Skeletal muscle tissue (tissue), 3 donors: ENCODE measurements at regions not wholly inside any gene's neighbourhood (a gene's known extent, or its start where the extent isn't known, plus 50 kb on each side); places are given as distances from the start of the nearest gene placed in this dataset.

ENCODE experiments used
- H3K27ac ChIP-seq: one replicate; pipeline ENCODE4 v1.7.0; 2013; ENCODE audit warnings: mild to moderate bottlenecking, low read depth, low read length, inconsistent platforms
- H3K27me3 ChIP-seq, 3 donors: one replicate each; pipeline ENCODE4 v1.7.0; 2013; ENCODE audit warnings: low read length in 3 of 3; ENCODE audit not compliant: control insufficient read depth in 3 of 3, insufficient read depth in 3 of 3
- H3K36me3 ChIP-seq, 3 donors: one replicate each; pipeline ENCODE4 v1.7.0; 2013; ENCODE audit warnings: low read length in 3 of 3; ENCODE audit not compliant: control insufficient read depth in 3 of 3, insufficient read depth in 3 of 3
- H3K4me1 ChIP-seq, 3 donors: one replicate each; pipeline ENCODE4 v1.7.0; 2013; ENCODE audit warnings: low read length in 3 of 3, mild to moderate bottlenecking in 3 of 3; ENCODE audit not compliant: control insufficient read depth in 3 of 3, insufficient read depth in 3 of 3
- H3K4me3 ChIP-seq, 3 donors: one replicate each; pipeline ENCODE4 v1.7.0; 2013; ENCODE audit warnings: low read length in 3 of 3
- H3K9ac ChIP-seq, 3 donors: one replicate each; pipeline ENCODE4 v1.7.0; 2013; ENCODE audit warnings: low read length in 3 of 3, mild to moderate bottlenecking in 3 of 3, moderate library complexity in 2 of 3, low read depth in 1 of 3
- H3K9me3 ChIP-seq, 3 donors: one replicate each; pipeline ENCODE4 v1.7.0; 2013; ENCODE audit warnings: low read length in 3 of 3; ENCODE audit not compliant: control insufficient read depth in 3 of 3
- donor health status: Osteomylitis.

DNA sequence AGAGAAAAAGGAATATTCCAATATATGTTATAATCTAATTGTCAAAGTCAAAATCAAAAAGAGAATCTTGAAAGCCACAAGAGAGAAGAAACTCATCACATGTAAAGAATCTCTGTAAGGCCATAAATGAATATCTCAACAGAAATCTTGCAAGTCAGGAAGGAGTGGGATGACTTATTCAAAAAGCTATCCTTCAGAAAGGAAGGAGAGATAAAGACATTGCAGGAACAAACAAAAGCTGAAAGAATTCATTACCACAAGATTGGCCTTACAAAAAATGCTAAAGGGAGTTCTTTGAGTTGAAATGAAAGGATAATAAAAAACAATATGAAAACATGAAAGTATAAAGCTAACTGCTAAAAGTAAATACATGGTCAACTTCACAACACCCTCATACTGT is 286.8 kb downstream of the LRIG3 start:
- Histone ChIP-seq H3K27me3 (no peaks in the 10 kb centered on the region), H3K4me3 (no peak overlapping the region), H3K27ac (no peak overlapping the region), H3K4me1 (no peaks in the 10 kb centered on the region), H3K9me3 (peaks cover 0 to 5% (median 4%) of the 10 kb centered on the region in 3 donors), H3K36me3 (no peaks in the 10 kb centered on the region), H3K9ac (no peak overlapping the region)

DNA sequence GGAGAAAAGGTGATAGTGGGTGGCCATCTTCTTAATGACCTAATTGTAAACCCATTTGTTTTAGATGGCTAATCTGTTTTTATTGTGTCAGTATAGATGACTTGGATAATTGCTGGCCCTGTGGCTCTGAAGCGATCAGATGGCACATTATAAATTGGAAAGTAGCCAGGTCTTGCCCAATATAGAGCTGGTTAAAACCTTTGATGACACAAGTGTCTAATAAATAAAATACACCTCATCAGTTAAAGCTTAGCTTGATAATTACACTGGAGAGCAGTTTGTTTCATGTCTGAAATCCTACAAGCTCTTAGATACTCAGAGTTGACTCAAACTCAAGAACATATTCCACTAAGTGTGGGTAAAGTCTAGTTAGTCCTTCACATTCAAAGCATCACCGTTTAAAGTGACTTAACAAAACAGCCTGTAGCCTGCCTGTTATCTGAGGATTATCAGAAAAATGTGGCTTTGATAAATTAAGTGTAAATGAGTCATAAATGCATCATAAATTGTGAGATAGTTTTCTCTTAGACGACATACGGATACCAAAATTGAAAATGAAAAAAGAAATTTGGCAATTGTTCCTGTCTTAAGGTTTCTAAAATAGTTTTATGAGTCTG is 280.9 kb downstream of the LRIG3 start:
- Histone ChIP-seq H3K36me3 (no peaks in the 10 kb centered on the region), H3K9me3 (no peaks in the 10 kb centered on the region), H3K27ac (no peak overlapping the region), H3K4me1 (no peaks in the 10 kb centered on the region), H3K27me3 (no peaks in the 10 kb centered on the region), H3K4me3 (no peak overlapping the region), H3K9ac (no peak overlapping the region)

DNA sequence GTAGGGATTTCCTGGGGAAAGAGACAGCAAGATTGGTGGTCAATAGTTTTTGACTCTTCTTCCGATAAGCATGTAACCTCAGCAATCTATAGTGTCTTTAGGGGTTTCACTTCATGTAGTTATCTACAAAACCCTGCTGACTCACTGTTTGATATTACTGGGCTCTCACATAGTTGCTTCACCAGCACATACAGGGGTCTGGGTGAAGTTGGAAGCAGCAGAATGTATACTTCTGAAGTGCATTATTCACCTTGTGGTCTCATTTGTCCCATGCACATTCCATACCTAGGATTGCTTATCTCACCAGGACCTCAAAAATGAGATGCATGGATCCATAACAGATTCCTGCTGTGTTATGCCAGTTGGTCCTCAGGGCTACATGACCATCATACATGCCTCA is 280.0 kb downstream of the LRIG3 start:
- no peaks in the 10 kb centered on the region for H3K9me3 ChIP-seq
- no peak overlapping the region for H3K4me3 ChIP-seq
- no peaks in the 10 kb centered on the region for H3K27me3 ChIP-seq
- H3K9ac ChIP-seq = no peak overlapping the region
- no peak overlapping the region for H3K27ac ChIP-seq
- no peaks in the 10 kb centered on the region for H3K36me3 ChIP-seq
- no peaks in the 10 kb centered on the region for H3K4me1 ChIP-seq

DNA sequence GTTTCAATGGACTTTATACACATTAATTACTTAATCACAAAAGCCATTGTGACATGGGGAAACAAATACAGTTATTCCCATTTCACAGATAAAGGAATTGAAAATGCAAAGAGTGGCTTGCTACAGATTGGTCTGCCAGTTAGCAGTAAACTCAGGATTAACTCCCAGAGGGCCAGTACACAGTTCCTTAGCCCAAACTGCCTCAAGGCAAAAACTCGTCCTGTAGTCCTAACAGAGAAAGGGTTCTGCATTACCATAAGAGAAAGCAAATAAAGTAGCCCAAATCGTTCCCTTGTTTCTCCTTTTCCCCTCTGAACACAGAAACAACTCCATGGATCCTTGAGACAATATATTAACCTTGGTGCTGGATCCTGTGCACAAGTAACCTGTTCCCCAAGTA is 274.4 kb downstream of the LRIG3 start:
- Histone ChIP-seq H3K27me3 (no peaks in the 10 kb centered on the region), H3K36me3 (no peaks in the 10 kb centered on the region), H3K4me3 (no peak overlapping the region), H3K9ac (no peak overlapping the region), H3K27ac (no peak overlapping the region), H3K9me3 (no peaks in the 10 kb centered on the region), H3K4me1 (peaks cover 0 to 6% (median 2%) of the 10 kb centered on the region in 3 donors)

GRCh38 chr12:58647495-58647894 is 272.8 kb downstream of the LRIG3 start:
- Histone ChIP-seq H3K4me3 (peak overlapping the region in 1 of 3 donors; percentile 24), H3K27ac (no peak overlapping the region), H3K9me3 (no peaks in the 10 kb centered on the region)

DNA sequence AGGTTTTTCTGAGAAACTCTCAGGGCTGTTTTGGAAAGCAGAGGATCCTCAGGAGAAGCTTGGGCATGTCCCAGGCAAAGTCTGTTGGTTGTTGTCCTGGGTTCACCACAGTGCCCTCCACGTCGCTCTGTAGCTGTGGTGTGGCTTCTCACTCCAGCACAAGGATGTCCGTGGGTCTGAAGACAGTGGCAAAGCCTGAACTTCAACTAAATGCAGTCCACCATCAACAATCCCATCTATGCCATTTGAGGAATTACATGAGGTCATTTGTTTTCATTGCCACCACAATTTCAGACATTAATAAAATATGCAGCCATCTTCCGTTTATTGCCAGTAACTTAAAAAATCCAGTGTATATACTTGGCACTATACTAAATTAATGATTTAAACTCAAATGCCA is 272.1 kb downstream of the LRIG3 start:
- Histone ChIP-seq H3K27ac (no peak overlapping the region), H3K36me3 (no peaks in the 10 kb centered on the region), H3K9ac (no peak overlapping the region), H3K4me1 (peaks cover 0 to 6% (median 2%) of the 10 kb centered on the region in 3 donors), H3K4me3 (no peak overlapping the region), H3K9me3 (no peaks in the 10 kb centered on the region), H3K27me3 (no peaks in the 10 kb centered on the region)

More at GRCh38 chr12:58647495-58647894, 272.8 kb downstream of the LRIG3 start:
- H3K27me3 ChIP-seq = no peaks in the 10 kb centered on the region
- H3K36me3 ChIP-seq = no peaks in the 10 kb centered on the region
- H3K9ac ChIP-seq = no peak overlapping the region
- peaks cover 0 to 6% (median 2%) of the 10 kb centered on the region in 3 donors for H3K4me1 ChIP-seq

DNA sequence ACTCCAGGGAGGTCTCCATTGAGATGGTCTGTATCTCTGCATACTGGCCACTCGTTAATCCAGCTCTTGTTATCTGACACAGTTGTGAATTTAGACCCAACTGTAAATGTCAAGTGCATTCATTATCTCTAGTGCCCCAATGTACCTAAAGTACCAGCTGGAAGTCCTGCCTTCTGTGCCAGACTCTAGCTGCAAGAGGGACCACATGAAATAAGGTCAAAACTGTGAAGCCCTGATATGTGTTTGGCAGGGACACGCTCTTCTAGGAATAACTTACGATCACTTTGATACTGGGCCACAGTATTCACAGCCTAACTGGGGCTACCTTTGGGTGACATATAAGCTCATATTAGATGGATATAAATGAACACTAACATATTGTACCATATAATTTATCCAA is 268.5 kb downstream of the LRIG3 start:
- Histone ChIP-seq H3K27me3 (no peaks in the 10 kb centered on the region), H3K9ac (no peak overlapping the region), H3K4me3 (no peak overlapping the region), H3K36me3 (no peaks in the 10 kb centered on the region), H3K4me1 (peaks cover 0 to 6% (median 2%) of the 10 kb centered on the region in 3 donors), H3K9me3 (peaks cover 0 to 8% (median 8%) of the 10 kb centered on the region in 3 donors), H3K27ac (no peak overlapping the region)

DNA sequence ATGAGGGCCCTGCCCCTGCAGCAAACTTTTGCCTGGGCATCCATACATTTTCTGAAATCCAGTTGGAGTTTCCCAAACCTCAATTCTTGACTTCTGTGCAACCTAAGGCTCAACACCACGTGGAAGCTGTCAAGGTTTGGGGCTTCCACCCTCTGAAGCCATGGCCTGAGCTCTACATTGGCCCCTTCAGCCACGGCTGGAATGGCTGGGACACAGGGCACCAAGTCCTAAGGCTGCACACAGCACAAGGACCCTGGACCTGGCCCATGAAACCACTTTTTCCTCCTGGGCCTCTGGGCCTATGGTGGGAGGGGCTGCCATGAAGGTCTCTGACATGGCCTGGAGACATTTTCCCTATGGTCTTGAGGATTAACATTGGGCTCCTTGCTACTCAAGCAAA is 266.3 kb downstream of the LRIG3 start:
- Histone ChIP-seq H3K9ac (no peak overlapping the region), H3K27ac (no peak overlapping the region), H3K4me3 (no peak overlapping the region), H3K36me3 (no peaks in the 10 kb centered on the region), H3K27me3 (no peaks in the 10 kb centered on the region), H3K4me1 (no peaks in the 10 kb centered on the region), H3K9me3 (peaks cover 0 to 8% (median 8%) of the 10 kb centered on the region in 3 donors)

DNA sequence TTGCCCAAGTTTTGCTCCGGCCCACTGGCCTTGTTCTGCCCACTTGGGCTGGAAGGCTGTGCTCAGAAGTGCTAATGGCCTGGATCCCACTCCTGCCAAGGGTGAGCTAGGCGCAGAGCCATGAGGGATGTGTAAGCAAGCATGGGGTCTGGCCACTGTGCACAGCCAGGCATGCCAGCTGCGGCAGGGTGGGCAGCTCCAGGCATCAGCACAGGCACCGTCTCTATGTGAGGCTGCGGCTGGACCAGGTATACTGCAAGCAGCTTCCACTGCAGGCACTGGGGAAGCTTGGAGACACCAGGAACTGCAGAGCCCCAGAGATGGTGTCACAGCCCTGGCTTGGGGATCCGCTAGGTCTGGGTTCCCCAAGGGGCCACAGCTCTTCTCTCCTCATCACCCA is 264.9 kb downstream of the LRIG3 start:
- H3K4me3 ChIP-seq = no peak overlapping the region
- H3K27ac ChIP-seq = no peak overlapping the region
- peaks cover 0 to 8% (median 8%) of the 10 kb centered on the region in 3 donors for H3K9me3 ChIP-seq
- no peaks in the 10 kb centered on the region for H3K36me3 ChIP-seq
- H3K4me1 ChIP-seq = no peaks in the 10 kb centered on the region
- H3K27me3 ChIP-seq = no peaks in the 10 kb centered on the region
- H3K9ac ChIP-seq = no peak overlapping the region

DNA sequence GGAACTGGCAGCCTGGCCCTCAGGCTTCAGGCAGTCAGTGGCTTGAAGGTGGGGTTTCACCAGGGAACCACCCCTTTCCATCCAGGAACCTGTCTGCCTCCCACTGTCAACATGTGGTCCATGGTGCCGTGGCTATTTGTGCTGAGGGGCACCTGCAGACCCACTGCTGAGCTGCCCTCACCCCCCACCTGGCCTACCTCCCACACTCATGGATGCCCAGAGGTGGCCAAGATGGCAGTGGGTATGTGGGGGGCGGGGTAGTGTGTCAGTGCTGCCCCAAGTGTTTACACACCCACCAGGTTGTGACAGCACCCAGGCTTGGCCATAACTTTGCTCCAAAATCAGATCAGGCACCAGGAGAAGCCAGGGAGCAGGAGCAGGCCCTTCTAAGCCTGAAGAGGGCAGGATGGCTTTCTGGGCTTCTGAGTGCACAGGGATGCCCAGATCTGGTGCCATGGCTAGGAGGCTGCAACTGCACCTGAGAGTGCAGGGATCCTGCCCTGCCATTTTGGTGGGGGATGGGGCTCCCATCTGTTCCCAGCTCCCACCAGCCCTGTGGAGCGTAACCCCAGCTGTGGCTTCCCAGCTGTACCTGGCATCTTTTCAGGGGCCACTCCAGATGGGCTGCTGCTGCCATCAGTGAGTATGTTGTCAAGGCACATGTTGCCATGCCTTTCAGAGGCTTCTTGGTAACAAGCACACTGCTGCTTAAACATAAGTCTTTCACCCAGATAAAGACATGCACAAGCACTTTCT is 263.9 kb downstream of the LRIG3 start:
- Histone ChIP-seq H3K9me3 (peaks cover 0 to 8% (median 8%) of the 10 kb centered on the region in 3 donors), H3K9ac (no peak overlapping the region), H3K4me1 (no peaks in the 10 kb centered on the region), H3K4me3 (no peak overlapping the region), H3K27ac (no peak overlapping the region), H3K36me3 (no peaks in the 10 kb centered on the region), H3K27me3 (no peaks in the 10 kb centered on the region)
